ENCODE measurements at regions not wholly inside any gene's neighbourhood (a gene's known extent, or its start where the extent isn't known, plus 50 kb on each side); places are given as distances from the start of the nearest gene placed in this dataset.
A peak's percentile ranks its signal among the peaks of the same experiment; 100 is the strongest.
"Not testable (repeated sequence)": the region's sequence is repeated elsewhere in the genome, so short reads cannot be mapped to it uniquely, and the experiment has no call there.

GRCh38 chr4:92012899-92013867 is 290.6 kb upstream of the GRID2 start:
- no peak for DNase-seq

GRCh38 chr4:92014067-92014466 is 289.7 kb upstream of the GRID2 start:
- DNase-seq: no peak

- DNase-seq: no peak
These were observed 282.6 kb upstream of the GRID2 start for GRCh38 chr4:92021203-92021602.

- DNase-seq: no peak
These were observed 282.0 kb upstream of the GRID2 start for GRCh38 chr4:92021788-92022187.

- not testable (repeated sequence) for DNase-seq
These were observed 274.9 kb upstream of the GRID2 start for GRCh38 chr4:92028830-92029229.

GRCh38 chr4:92031825-92032224 is 271.9 kb upstream of the GRID2 start:
- DNase-seq: no peak

GRCh38 chr4:92035666-92036065 is 268.1 kb upstream of the GRID2 start:
- DNase-seq: no peak

- DNase-seq: no peak
These were observed 258.0 kb upstream of the GRID2 start for GRCh38 chr4:92045718-92046117.

GRCh38 chr4:92047209-92047875 is 256.4 kb upstream of the GRID2 start:
- peak; percentile 20 for DNase-seq

- no peak for DNase-seq
These were observed 252.9 kb upstream of the GRID2 start for GRCh38 chr4:92050875-92051274.

- DNase-seq: no peak
These were observed 244.2 kb upstream of the GRID2 start for GRCh38 chr4:92059615-92060014.

GRCh38 chr4:92060333-92060732 is 243.4 kb upstream of the GRID2 start:
- no peak for DNase-seq

GRCh38 chr4:92064574-92064973 is 239.2 kb upstream of the GRID2 start:
- no peak for DNase-seq

- DNase-seq: no peak
These were observed 237.3 kb upstream of the GRID2 start for GRCh38 chr4:92066485-92066884.

GRCh38 chr4:92071587-92071986 is 232.2 kb upstream of the GRID2 start:
- DNase-seq: no peak

- DNase-seq: no peak
These were observed 228.9 kb upstream of the GRID2 start for GRCh38 chr4:92074839-92075238.

- DNase-seq: no peak
These were observed 212.9 kb upstream of the GRID2 start for GRCh38 chr4:92090887-92091286.

GRCh38 chr4:92091335-92091734 is 212.4 kb upstream of the GRID2 start:
- no peak for DNase-seq

- no peak for DNase-seq
These were observed 203.9 kb upstream of the GRID2 start for GRCh38 chr4:92099861-92100260.

- DNase-seq: no peak
These were observed 202.8 kb upstream of the GRID2 start for GRCh38 chr4:92100975-92101374.

- no peak for DNase-seq
These were observed 202.0 kb upstream of the GRID2 start for GRCh38 chr4:92101737-92102172.

GRCh38 chr4:92104506-92104905 is 199.3 kb upstream of the GRID2 start:
- DNase-seq: no peak

- no peak for DNase-seq
These were observed 196.9 kb upstream of the GRID2 start for GRCh38 chr4:92106816-92107215.
